Smooth muscle cell (in vitro differentiated cells): ENCODE measurements at regions not wholly inside any gene's neighbourhood (a gene's known extent, or its start where the extent isn't known, plus 50 kb on each side); places are given as distances from the start of the nearest gene placed in this dataset.
"Not testable (repeated sequence)": the region's sequence is repeated elsewhere in the genome, so short reads cannot be mapped to it uniquely, and the experiment has no call there.

ENCODE experiments used
- DNase-seq: peaks from one replicate; lab custom pipeline; 2025; ENCODE audit not compliant: unreplicated experiment; lab: John Stamatoyannopoulos, UW
- H2AFZ ChIP-seq: fragments of 200-600 bp; sonication (generic); 2 replicates; pipeline ENCODE4 v1.6.0; 2016; ENCODE audit warnings: antibody characterized with exemption, low read depth, mild to moderate bottlenecking
- H3F3A ChIP-seq: fragments of 200-600 bp; sonication (generic); 2 replicates; pipeline ENCODE4 v1.6.0; 2017; ENCODE audit warnings: antibody characterized with exemption, low read depth
- H3K27ac ChIP-seq: fragments of 200-600 bp; sonication (generic); 2 replicates; pipeline ENCODE4 v1.5.1; 2016; ENCODE audit warnings: low read depth, mild to moderate bottlenecking
- H3K27me3 ChIP-seq: fragments of 200-600 bp; sonication (generic); 2 replicates; pipeline ENCODE4 v1.6.1; 2016; ENCODE audit warnings: low read depth, mild to moderate bottlenecking
- H3K36me3 ChIP-seq: fragments of 200-600 bp; sonication (generic); 2 replicates; pipeline ENCODE4 v1.5.1; 2016; ENCODE audit warnings: low read depth
- H3K4me1 ChIP-seq: fragments of 200-600 bp; sonication (generic); 2 replicates; pipeline ENCODE4 v1.5.1; 2016; ENCODE audit warnings: low read depth
- H3K4me2 ChIP-seq: fragments of 200-600 bp; sonication (generic); 2 replicates; pipeline ENCODE4 v1.6.0; 2016; ENCODE audit warnings: mild to moderate bottlenecking
- H3K4me3 ChIP-seq: fragments of 200-600 bp; sonication (generic); 2 replicates; pipeline ENCODE4 v1.5.1; 2016; ENCODE audit warnings: mild to moderate bottlenecking
- H3K79me2 ChIP-seq: fragments of 200-600 bp; sonication (generic); 2 replicates; pipeline ENCODE4 v1.6.0; 2016; ENCODE audit warnings: low read depth, mild to moderate bottlenecking
- H3K9ac ChIP-seq: fragments of 200-600 bp; sonication (generic); 2 replicates; pipeline ENCODE4 v1.6.0; 2016; ENCODE audit warnings: low read depth
- H3K9me3 ChIP-seq: fragments of 200-600 bp; sonication (generic); replicated peaks from 2 replicates; pipeline ENCODE4 v1.5.1; 2016; ENCODE audit warnings: low read depth
- H4K20me1 ChIP-seq: fragments of 200-600 bp; sonication (generic); 2 replicates; pipeline ENCODE4 v1.6.0; 2016; ENCODE audit warnings: low read depth
- CTCF ChIP-seq: fragments of 200-600 bp; sonication (generic); IDR thresholded peaks from 2 replicates; pipeline ENCODE4 v1.5.1; 2017; ENCODE audit warnings: borderline replicate concordance, mild to moderate bottlenecking, antibody characterized with exemption; ENCODE audit not compliant: insufficient read depth, poor library complexity, severe bottlenecking
- WGBS: methylation state at CpG from one replicate; pipeline ENCODE4 v1.1.7; 2016; ENCODE audit warnings: low lambda C conversion rate; 5-methylcytosine and 5-hydroxymethylcytosine counted together

- TF ChIP-seq CTCF: no peak
Measured at GRCh38 chr12:58326534-58326933, 385.2 kb downstream of the ATP23 start.

GRCh38 chr12:58336581-58337242 lies 395.3 kb downstream of the ATP23 start:
- DNase-seq, H3K4me2 ChIP-seq, H3K4me3 ChIP-seq, H2AFZ ChIP-seq, H3K27me3 ChIP-seq, H3K4me1 ChIP-seq, H4K20me1 ChIP-seq, H3F3A ChIP-seq, H3K36me3 ChIP-seq, H3K79me2 ChIP-seq, H3K9me3 ChIP-seq, H3K9ac ChIP-seq: not testable (repeated sequence)
- WGBS: 33% methylated on average over 2 of the region's 5 CpGs
- peak overlapping the region; percentile 70 for H3K27ac ChIP-seq

More at GRCh38 chr12:58326534-58326933, 385.2 kb downstream of the ATP23 start:
- Histone ChIP-seq H3K9me3 (no peaks in the 10 kb centered on the region), H3K36me3 (no peaks in the 10 kb centered on the region), H2AFZ (no peak overlapping the region), H3F3A (no peaks in the 10 kb centered on the region), H3K4me2 (no peak overlapping the region), H3K27ac (no peak overlapping the region), H3K79me2 (no peaks in the 10 kb centered on the region), H3K9ac (no peak overlapping the region), H3K4me1 (no peaks in the 10 kb centered on the region), H3K27me3 (no peaks in the 10 kb centered on the region), H4K20me1 (no peaks in the 10 kb centered on the region), H3K4me3 (no peak overlapping the region)
- DNase-seq: no peak
- WGBS: 95% methylated on average over 3 of the region's 3 CpGs

- H3K36me3 ChIP-seq, H3F3A ChIP-seq, H3K79me2 ChIP-seq, H3K4me3 ChIP-seq, DNase-seq, H3K4me1 ChIP-seq, H3K9ac ChIP-seq, H4K20me1 ChIP-seq, H3K27me3 ChIP-seq, H2AFZ ChIP-seq, H3K4me2 ChIP-seq, H3K9me3 ChIP-seq: not testable (repeated sequence)
- peak overlapping the region; percentile 70 for H3K27ac ChIP-seq
- 84% methylated on average over 3 of the region's 3 CpGs for WGBS
Measured at GRCh38 chr12:58337539-58337938, 396.2 kb downstream of the ATP23 start.

- WGBS: 71% methylated on average over 2 of the region's 2 CpGs
- DNase-seq: no peak
- no peaks in the 10 kb centered on the region for H3F3A ChIP-seq
- no peaks in the 10 kb centered on the region for H3K4me1 ChIP-seq
- no peak overlapping the region for H3K4me3 ChIP-seq
- H4K20me1 ChIP-seq: no peaks in the 10 kb centered on the region
- no peaks in the 10 kb centered on the region for H3K36me3 ChIP-seq
- H2AFZ ChIP-seq: no peak overlapping the region
- H3K79me2 ChIP-seq: no peaks in the 10 kb centered on the region
- no peak overlapping the region for H3K9ac ChIP-seq
- no peak for TF ChIP-seq CTCF
- no peaks in the 10 kb centered on the region for H3K27me3 ChIP-seq
- no peak overlapping the region for H3K27ac ChIP-seq
- no peak overlapping the region for H3K4me2 ChIP-seq
- H3K9me3 ChIP-seq: no peaks in the 10 kb centered on the region
Measured at GRCh38 chr12:58341791-58342190, 400.4 kb downstream of the ATP23 start.

GRCh38 chr12:58342736-58343135 lies 401.4 kb downstream of the ATP23 start:
- no peak for DNase-seq
- Histone ChIP-seq H3K9ac (no peak overlapping the region), H3K9me3 (no peaks in the 10 kb centered on the region), H3K4me3 (no peak overlapping the region), H3K27ac (no peak overlapping the region), H2AFZ (no peak overlapping the region), H3K4me1 (peaks cover 3% of the 10 kb centered on the region), H3K79me2 (no peaks in the 10 kb centered on the region), H3F3A (no peaks in the 10 kb centered on the region), H3K36me3 (no peaks in the 10 kb centered on the region), H3K27me3 (no peaks in the 10 kb centered on the region), H3K4me2 (no peak overlapping the region), H4K20me1 (no peaks in the 10 kb centered on the region)
- 80% methylated on average over 3 of the region's 3 CpGs for WGBS
- TF ChIP-seq CTCF: no peak
